ENCODE measurements at regions not wholly inside any gene's neighbourhood (a gene's known extent, or its start where the extent isn't known, plus 50 kb on each side); places are given as distances from the start of the nearest gene placed in this dataset.
"Not testable (repeated sequence)": the region's sequence is repeated elsewhere in the genome, so short reads cannot be mapped to it uniquely, and the experiment has no call there.

DNA sequence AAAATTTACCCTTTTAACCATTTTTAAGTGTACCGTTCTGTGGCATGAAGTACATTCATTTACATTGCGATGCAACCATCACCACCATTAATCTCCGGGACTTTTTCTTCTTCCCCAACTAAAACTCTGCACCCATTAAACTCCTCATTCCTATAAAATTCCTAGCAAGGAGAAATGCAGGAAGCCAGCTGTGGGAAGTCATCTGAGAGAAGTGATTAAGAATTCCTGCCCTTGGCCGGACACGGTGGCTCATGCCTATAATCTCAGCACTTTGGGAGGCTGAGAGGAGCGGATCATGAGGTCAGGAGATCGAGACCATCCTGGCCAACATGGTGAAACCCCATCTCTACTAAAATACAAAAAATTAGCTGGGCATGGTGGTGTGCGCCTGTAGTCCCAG is 121.9 kb upstream of the RBPJ start:
- not testable (repeated sequence) for DNase-seq (ENCODE audit: insufficient read length, low spot score); FAIRE-seq

DNA sequence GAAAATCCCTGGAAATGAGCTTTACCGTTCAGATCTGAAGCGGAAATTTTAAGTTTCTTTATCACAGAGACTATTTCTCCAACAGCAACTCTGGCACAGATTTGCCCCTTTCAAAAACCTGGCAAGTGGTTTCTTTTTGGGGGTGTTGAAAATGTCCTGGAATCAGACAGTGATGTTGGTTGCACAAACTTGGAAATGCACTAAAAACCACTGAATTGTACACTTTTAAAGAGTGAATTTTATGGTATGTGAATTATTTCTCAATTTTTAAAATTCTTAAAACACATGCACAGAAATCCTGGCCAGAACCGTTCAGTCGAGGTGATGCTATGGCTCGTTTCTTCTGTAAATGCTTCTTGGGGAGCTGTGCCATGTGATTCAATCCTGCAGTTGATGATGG is 121.2 kb upstream of the RBPJ start:
- no peak for DNase-seq (ENCODE audit: insufficient read length, low spot score)
- FAIRE-seq = no peak

DNA sequence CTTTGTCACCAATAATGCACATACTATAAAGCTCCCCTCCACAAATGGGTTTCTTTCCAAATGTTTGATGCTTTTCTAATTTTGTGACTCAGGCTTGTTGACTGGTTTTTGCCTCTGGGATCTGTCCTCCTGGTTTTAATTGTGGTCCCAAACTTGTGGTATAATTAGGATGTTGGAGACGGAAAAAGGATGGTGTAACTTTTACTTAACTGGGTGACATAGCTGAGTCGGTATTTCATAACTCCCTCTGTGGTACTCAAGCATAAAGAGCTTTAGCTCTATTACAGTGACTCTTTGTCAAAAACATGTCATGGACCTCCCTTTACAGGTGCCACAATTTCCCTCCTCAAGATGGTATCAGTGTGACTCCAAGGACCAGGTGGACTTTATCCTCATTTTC is 119.7 kb upstream of the RBPJ start:
- no peak for DNase-seq (ENCODE audit: insufficient read length, low spot score)
- FAIRE-seq = no peak

DNA sequence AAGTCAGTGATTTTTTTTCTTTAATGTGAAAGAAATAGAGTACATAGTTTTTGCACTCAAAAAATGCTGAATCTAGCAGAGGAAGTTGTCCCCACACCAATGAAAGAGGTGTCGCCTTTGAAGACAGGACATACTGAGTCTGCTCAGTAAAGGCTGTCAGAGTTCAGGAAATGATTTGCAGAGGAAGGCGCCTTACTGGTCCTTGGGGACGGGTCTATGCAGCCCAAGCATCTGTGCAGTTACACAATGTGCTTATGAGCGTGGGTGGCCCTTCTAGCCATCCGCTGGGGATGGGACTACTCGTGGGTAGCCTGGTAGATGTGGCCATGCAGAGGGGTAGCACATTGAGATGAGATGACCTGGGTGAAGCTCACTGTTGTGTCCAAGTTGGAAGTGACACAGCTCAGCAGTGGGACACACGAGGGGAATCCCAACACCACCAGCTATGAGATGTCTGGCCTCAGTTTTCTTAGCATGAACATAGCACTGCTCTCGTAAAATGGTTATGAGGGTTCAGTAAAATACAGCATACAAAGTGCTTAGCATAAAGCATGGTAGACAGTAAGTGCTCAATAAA is 116.5 kb upstream of the RBPJ start:
- FAIRE-seq (peak; percentile 23), DNase-seq (ENCODE audit: insufficient read length, low spot score) (no peak)

DNA sequence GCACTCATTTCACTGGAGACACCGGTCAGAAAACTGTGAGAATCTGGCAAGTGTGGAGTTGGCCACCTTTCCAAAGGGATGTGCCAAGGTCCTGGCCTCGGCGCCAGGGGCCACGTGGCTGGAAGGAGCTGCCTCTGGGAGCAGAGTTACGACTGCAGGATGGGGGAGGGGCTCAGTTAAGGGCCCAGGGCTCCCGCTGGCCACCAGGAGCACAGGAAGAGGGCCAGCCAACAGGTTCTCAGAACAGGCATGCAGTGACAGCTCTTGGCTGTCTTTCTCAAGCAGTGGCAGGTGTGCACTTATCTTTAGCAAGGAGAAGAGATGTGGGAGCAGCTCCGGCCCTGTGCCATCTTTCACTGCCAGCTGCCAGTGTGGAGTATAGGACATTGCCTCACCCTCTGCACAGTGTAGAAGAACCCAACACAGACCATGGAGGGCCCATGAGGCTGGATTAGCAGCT is 115.9 kb upstream of the RBPJ start:
- no peak for DNase-seq (ENCODE audit: insufficient read length, low spot score)
- no peak for FAIRE-seq

DNA sequence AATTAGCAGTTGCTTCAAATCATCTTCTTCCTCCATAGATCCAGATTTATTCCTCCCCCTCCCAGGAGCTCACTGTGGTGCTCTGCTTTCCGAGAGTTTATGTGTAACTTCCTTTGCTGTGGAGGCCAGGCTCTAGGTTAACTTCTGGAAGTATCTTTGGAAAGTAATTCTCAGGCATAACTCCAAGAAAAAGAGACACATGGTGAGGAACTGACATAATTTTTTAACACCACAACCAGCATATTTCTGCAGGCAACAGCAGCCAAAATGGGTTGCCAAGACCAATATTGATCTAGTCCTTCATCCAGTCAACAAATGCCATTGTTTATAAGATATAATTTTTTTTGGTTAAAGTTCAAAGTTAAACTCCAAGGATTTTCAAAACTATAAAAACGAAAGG is 114.5 kb upstream of the RBPJ start:
- no peak for DNase-seq (ENCODE audit: insufficient read length, low spot score)
- no peak for FAIRE-seq

DNA sequence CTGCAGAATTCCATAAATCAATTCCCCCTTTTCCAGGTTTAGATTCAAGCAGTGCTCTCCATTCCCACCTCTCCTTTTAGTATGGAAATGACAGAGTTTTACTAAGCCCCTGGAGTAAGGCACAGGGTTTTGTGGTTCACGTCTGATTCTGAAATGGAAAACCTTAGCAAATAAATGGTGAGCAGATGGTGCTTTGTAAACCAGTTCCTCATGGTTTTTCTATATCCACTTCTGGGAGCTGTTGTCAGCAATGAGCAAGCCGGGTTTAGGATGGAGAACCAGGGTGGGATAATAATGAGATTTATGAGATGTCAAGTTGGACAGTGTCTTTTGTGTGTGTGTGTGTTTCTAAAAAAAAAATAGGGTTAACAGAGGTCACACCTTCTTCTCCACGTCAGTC is 113.8 kb upstream of the RBPJ start:
- no peak for FAIRE-seq

DNA sequence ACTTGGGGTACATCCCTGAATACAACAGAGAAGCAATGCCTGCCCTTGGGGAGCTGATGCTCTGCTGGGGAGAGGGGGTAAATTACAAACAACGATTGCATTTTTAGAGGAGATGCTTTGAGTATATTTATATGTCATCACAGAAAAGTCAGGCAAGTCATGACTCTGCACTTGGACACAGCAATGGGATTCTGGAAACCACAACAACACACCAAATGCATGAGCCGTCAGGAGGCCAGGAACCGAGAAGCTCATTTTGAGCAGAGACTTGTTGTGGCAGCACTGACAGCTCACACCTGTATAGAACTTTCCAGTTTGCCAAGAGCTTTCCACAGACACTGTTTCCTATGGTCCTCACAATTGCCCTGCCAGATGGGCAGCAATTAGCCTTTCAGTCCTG is 113.2 kb upstream of the RBPJ start:
- no peak for FAIRE-seq
- no peak for DNase-seq (ENCODE audit: insufficient read length, low spot score)

More for the DNA sequence above, 113.8 kb upstream of the RBPJ start:
- DNase-seq (ENCODE audit: insufficient read length, low spot score) = no peak

DNA sequence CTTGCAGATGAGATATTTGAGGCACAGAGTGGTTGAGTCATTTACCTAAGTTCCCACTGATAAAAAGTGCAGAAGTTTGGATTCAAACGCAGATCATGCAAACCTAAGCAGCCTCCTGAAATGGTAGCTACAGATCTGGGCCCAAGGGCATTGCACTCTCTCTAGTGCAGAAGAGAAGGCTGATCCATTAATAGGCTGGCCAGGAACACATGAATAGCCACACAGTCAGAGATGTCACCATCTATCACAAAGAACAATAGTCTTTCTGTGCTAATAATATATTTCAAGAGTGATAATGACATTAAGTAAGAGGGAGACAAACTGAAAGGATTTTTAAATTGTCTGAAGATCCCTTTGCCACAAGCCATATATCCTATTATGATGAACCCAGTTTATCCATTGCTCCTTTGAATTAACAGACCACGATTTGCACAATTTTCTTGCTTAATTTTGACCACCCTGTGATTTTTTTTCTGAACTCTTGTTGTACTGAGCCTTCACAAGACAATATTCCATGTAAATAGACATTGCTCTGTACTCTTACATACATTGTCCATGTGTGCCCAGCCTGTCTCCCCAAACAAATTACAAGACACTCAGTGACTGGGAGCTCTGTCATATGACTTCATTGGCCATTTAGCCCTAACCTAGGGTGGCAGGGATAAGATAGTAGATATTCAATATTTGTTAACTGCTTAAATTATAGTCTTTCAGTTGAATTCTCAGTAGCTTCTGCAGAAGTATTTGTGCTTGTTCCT is 112.4 kb upstream of the RBPJ start:
- DNase-seq (ENCODE audit: insufficient read length, low spot score) = no peak
- no peak for FAIRE-seq

DNA sequence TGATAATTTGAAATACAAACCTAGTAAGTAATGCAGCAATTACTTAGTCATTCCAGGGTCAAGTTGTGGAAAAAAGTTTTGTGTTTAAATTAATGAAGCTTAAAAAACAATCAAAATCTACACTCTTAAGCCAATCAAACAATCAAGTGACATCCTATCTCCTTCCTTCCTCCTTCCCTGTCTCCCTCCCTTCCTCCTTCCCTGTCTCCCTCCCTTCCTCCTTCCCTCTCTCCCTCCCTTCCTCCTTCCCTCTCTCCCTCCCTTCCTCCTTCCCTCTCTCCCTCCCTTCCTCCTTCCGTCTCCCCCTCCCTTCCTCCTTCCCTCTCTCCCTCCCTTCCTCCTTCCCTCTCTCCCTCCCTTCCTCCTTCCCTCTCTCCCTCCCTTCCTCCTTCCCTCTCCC is 111.4 kb upstream of the RBPJ start:
- peak; percentile 69 for FAIRE-seq
- not testable (repeated sequence) for DNase-seq (ENCODE audit: insufficient read length, low spot score)

DNA sequence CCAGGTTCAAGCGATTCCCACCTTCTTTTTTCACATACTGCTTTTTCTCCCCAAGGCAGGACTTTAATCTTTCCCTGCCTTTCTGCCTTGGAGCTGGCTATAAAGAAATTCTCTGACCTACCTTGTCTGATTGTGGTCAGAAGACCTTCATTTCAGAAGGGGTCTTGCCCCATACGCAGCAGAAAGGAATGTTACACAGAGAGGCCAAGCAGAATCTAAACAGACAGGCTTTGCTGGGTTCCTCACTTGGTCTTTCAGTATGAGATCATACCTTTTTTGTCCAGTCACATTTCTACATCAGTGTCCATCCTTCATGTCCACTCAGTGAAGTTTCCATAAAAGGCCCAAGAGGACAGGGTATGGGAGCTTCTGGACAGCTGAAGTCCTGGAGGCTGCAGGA is 108.3 kb upstream of the RBPJ start:
- no peak for FAIRE-seq

DNA sequence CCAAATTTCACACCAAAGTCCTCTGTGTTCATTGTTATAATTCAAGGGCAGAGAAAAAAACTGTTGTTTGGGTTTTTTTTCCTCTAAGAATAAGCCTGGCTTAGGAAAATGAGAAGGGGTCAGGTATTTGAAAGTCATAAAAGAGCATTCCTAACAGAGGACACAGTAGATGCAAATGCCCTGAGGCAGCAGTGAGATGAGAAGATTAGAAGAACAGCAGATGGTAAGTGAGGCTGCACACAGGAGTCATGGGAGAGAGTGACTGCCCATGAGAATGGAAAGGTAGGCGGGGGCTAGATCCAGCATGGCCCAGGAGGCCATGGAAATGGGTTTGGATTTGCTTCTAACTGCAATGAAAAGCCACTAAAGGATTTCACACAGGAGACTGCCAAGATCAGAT is 107.5 kb upstream of the RBPJ start:
- DNase-seq (ENCODE audit: insufficient read length, low spot score) = no peak
- no peak for FAIRE-seq

More for the DNA sequence above, 108.3 kb upstream of the RBPJ start:
- DNase-seq (ENCODE audit: insufficient read length, low spot score) = no peak

DNA sequence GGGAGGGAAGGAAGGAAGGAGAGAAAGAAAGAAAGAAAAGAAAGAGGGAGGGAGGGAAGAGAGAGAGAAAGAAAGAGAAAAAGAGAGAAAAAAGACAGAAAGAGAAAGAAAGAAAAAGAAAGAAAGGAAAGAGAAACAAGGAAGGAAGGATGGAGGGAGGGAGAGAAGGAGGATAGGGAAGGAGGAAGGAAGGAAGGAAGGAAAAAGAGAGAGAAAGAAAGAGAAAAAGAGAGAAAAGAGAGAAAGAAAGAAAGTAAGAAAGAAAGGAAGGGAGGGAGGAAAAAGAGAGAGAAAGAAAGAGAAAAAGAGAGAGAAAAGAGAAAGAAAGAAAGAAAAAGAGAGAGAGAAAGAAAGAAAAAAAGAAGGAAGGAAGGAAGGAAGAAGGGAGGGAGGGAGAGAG is 105.8 kb upstream of the RBPJ start:
- FAIRE-seq (no peak), DNase-seq (ENCODE audit: insufficient read length, low spot score) (no peak)

DNA sequence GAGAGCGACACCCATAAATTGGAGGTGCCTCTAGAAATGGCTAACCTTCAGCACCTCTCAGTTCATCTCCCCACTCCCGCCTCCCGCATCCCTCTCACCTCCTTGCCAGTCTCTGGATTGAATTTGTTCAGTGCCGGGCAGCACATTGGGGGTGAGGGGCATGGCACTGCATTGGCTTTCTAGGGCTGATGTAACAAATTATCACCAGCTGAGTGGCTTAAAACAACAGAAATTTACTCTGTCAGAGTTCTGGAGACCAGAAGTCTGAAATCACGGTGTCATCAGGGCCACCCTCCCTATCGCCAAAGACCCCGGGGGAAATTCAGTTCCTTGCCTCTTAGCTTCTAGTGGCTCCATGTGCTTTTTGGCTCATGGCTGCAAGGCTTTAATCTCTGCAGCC is 105.1 kb upstream of the RBPJ start:
- DNase-seq (ENCODE audit: insufficient read length, low spot score) = no peak
- no peak for FAIRE-seq

DNA sequence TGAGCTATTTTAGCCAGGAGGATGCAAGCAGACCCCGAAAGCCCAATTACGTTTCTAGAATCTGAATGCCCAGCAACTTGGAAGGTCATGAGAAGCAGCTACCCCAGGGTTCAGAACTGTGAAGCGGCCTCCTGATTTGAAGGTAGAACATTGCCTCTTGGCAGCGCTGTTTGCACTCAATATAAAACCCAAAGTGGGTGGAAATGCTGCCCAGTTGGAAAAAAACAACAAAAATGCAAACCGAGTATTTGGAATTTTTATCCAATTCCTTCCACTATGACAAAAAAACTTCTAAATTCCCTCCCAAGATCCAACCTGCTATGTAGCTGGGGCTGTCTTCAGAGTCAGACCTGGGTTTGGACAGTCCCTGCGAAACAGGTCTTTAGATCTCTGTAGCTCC is 103.3 kb upstream of the RBPJ start:
- no peak for DNase-seq (ENCODE audit: insufficient read length, low spot score)
- FAIRE-seq = no peak

DNA sequence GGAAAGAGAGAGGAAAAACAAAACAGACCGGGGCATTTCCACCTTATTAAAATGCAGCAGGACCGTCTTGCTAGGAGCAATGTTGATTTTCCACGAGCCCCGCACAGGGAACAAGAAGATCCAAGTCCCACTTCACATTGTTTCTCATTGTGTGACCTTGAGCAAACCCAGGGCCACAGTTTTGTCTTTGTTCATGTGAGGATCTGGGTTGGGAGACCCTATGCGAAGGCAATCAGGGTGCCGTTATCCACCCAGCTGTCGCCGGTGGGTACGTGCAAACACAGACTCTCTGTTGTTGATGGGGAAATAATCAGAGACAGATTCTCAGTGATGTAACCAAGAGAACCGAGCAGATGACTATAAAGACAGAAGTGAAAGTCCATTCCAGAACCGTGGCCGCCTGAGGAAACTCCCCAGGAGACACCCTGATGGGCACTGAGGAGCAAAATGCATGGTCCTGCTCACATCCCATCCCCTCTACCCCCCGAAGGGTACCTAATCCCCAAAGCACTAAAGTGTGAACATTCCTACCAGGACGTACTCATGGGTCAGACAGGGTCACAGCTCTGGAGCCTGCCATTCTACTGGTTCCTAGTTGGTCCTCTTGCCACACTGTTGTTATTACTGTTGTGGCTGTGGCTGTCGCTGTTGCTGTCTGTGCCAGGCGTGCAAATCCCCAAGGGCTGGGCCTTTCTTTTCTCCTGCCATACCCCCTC is 102.7 kb upstream of the RBPJ start:
- no peak for FAIRE-seq
- DNase-seq (ENCODE audit: insufficient read length, low spot score) = no peak

DNA sequence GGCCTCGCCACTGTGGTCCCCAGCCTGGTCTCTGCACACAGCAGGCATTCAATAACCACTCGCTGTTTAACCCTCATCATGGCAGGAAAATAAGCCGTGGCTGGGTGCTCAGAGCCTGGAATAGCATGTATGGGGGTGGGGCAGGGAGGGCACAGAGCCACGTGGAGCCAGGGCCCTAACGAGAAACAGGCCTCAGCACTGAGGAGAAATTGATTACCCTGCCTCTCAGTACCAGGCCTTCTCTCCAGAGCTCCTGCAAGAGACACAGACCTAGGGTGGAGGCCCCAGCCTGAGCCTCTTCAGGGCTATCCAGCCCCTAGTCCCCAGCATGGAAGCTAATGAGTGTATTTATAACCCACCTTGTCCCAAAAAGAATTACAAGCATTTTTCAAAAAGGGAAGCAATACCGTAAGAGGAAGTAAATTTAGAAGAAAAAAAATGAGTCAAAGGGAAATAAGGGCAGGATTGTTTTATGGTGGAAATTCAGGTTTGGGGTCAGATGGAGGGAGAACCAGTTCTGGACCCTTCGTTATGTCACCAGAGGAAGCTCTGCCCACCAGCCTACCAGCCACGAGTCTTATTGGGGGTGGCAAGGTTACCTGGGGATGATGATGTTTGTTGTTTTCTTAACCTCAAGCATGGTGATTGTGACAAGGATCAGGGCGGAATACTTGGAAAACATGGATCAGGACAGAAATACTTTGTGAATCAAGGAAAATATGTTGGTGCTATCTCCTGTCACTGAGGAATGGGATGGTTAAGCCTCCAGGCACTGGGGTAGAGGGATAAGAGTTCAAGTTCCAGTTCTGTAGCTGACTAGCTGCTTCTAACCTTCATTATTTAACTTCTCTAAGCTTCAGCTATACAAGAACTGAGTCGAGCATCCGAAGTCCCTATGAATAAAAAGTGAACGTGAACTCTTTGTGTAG is 101.9 kb upstream of the RBPJ start:
- DNase-seq (ENCODE audit: insufficient read length, low spot score) (no peak), FAIRE-seq (no peak)

DNA sequence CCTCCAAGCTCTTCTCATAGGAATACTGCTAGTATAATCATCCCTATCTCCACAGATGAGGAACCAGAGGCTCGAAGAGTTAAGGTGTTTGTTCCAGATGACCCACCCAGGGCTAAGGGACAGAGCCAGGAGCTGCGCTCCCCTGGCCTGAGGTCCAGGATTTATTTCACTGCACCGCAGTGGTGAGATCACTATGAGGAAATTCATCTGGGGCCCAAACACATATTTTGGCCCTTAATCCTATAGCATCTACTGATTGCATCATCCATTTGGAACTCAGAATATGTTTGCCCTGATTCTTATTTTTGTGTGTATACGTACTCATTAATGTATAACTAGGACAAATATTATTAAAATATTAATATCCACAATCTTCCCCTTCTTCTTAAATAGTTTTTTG is 100.1 kb upstream of the RBPJ start:
- DNase-seq (ENCODE audit: insufficient read length, low spot score) (peak; percentile 57), FAIRE-seq (no peak)

DNA sequence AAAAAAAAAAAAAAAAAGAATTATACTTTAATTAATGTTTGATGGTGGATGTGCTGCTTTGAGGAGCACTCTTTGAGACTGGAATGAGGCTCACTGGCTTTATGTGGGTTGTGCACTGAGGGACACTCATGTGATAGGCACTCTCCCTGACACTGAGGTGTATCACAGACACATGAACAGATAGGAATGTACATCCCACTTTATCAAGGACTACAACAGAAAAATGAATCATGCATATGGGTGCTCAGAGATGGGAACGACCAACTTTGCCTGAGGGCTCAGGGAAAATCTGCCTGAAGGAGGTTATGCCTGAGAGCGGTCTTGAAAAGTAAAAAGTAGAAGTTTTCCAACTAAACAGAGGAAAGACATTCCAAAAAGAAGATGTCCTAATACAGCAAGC is 97.7 kb upstream of the RBPJ start:
- DNase-seq (ENCODE audit: insufficient read length, low spot score) (peak; percentile 37), FAIRE-seq (peak; percentile 69)

DNA sequence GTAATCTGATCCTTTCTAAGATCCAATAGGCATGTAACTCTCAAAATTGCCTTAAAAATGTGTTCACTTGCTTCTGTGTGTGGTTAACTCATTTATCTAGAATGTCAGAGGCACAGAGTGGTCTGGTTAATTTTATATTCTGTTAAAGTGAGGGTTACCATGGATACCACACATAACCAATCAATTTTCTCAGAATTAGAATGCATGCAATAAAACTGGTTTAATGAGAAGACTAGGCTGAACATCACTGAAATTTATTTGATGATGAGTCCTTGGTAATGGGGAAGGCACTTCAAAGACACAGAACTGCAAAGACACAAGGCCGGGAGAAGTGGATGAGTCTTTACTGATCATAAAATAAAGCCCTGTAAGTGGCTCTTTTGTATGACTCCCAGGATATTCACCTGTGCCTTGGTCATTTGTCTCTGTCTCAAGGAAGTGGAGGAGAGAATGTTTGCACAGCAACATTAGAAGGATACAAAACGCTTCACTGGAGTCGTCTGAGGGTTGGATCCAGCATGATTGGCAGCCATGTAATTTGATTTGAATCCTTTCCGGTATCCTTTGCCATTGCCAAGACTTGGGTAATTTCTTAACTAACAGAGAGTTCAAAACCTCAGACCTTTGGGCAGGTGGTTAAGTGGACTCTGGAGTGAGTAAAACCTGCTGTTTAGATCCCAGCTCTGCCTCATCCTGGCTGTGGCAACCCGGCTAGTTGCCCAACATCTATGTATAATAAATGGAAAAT is 94.0 kb upstream of the RBPJ start:
- DNase-seq (ENCODE audit: insufficient read length, low spot score) (no peak), FAIRE-seq (no peak)
